Cardiac muscle cell (in vitro differentiated cells and primary cell): ENCODE measurements at regions not wholly inside any gene's neighbourhood (a gene's known extent, or its start where the extent isn't known, plus 50 kb on each side); places are given as distances from the start of the nearest gene placed in this dataset.

Source experiments
- DNase-seq, 2 donors: peaks; one replicate each; pipeline versions ENCODE4 v3.0.0 to v3.0.0-alpha.2; 2010 to 2017; ENCODE audit warnings: low read depth in 1 of 2, low spot score in 1 of 2
- H3K27ac ChIP-seq: fragments of 200-600 bp; sonication (generic); 2 replicates; pipeline ENCODE4 v1.5.1; 2016
- H3K27me3 ChIP-seq: fragments of 200-600 bp; sonication (generic); 2 replicates; pipeline ENCODE4 v1.6.0; 2016; ENCODE audit warnings: control low read depth
- H3K36me3 ChIP-seq: fragments of 200-600 bp; sonication (generic); 2 replicates; pipeline ENCODE4 v1.5.1; 2016; ENCODE audit warnings: control low read depth
- H3K4me1 ChIP-seq: fragments of 200-600 bp; sonication (generic); 2 replicates; pipeline ENCODE4 v1.8.1; 2017; ENCODE audit warnings: low read depth, mild to moderate bottlenecking, mixed run types
- H3K4me3 ChIP-seq: fragments of 200-600 bp; sonication (generic); 2 replicates; pipeline ENCODE4 v1.5.1; 2016; ENCODE audit warnings: mild to moderate bottlenecking
- H3K9me3 ChIP-seq: fragments of 200-600 bp; sonication (generic); 2 replicates; pipeline ENCODE4 v1.5.1; 2017; ENCODE audit warnings: low read depth, mild to moderate bottlenecking, control low read depth
- CTCF ChIP-seq: IDR thresholded peaks from 2 replicates; pipeline ENCODE4 v1.5.1; 2012; ENCODE audit warnings: low read depth, mild to moderate bottlenecking, low read length

- TF ChIP-seq CTCF = no peak
- Histone ChIP-seq H3K9me3 (no peaks in the 10 kb centered on the region), H3K4me1 (no peaks in the 10 kb centered on the region), H3K27ac (no peak overlapping the region), H3K27me3 (no peaks in the 10 kb centered on the region), H3K36me3 (no peaks in the 10 kb centered on the region), H3K4me3 (no peak overlapping the region)
- no peak for DNase-seq
These were observed 84.5 kb upstream of the SETMAR start for GRCh38 chr3:4218456-4219226.

GRCh38 chr3:4219227-4219568, 84.0 kb upstream of the SETMAR start:
- Histone ChIP-seq H3K9me3 (no peaks in the 10 kb centered on the region), H3K27ac (no peak overlapping the region), H3K4me3 (no peak overlapping the region), H3K36me3 (no peaks in the 10 kb centered on the region), H3K4me1 (no peaks in the 10 kb centered on the region), H3K27me3 (no peaks in the 10 kb centered on the region)
- DNase-seq = no peak
- no peak for TF ChIP-seq CTCF

GRCh38 chr3:4220065-4220464, 83.1 kb upstream of the SETMAR start:
- Histone ChIP-seq H3K4me3 (no peak overlapping the region), H3K9me3 (no peaks in the 10 kb centered on the region), H3K4me1 (no peaks in the 10 kb centered on the region), H3K36me3 (no peaks in the 10 kb centered on the region), H3K27ac (no peak overlapping the region), H3K27me3 (no peaks in the 10 kb centered on the region)
- TF ChIP-seq CTCF = no peak
- DNase-seq = no peak

GRCh38 chr3:4222574-4223175, 80.5 kb upstream of the SETMAR start:
- no peaks in the 10 kb centered on the region for H3K4me1 ChIP-seq
- no peak overlapping the region for H3K4me3 ChIP-seq
- no peaks in the 10 kb centered on the region for H3K9me3 ChIP-seq
- TF ChIP-seq CTCF = no peak
- H3K36me3 ChIP-seq = no peaks in the 10 kb centered on the region
- no peak overlapping the region for H3K27ac ChIP-seq
- no peak for DNase-seq
- H3K27me3 ChIP-seq = no peaks in the 10 kb centered on the region

- H3K36me3 ChIP-seq = no peaks in the 10 kb centered on the region
- H3K27me3 ChIP-seq = no peaks in the 10 kb centered on the region
- H3K4me1 ChIP-seq = no peaks in the 10 kb centered on the region
These were observed 79.4 kb upstream of the SETMAR start for GRCh38 chr3:4223777-4224176.

More at GRCh38 chr3:4223777-4224176, 79.4 kb upstream of the SETMAR start:
- Histone ChIP-seq H3K4me3 (no peak overlapping the region), H3K27ac (no peak overlapping the region), H3K9me3 (no peaks in the 10 kb centered on the region)
- no peak for TF ChIP-seq CTCF
- DNase-seq = no peak
